ENCODE measurements at regions not wholly inside any gene's neighbourhood (a gene's known extent, or its start where the extent isn't known, plus 50 kb on each side); places are given as distances from the start of the nearest gene placed in this dataset.

GRCh38 chr4:26263165-26263564, 57.6 kb upstream of the RBPJ start (continued):
- TF ChIP-seq, protein P1, sequence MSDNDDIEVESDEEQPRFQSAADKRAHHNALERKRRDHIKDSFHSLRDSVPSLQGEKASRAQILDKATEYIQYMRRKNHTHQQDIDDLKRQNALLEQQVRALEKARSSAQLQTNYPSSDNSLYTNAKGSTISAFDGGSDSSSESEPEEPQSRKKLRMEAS (IDR thresholded peaks at IDR 0.05; ENCODE audit: low read depth, low read length), result no peak
- TF ChIP-seq CHD1 (IDR thresholded peaks at IDR 0.05; ENCODE audit: low read depth, low read length), result no peak

GRCh38 chr4:26264109-26264508, 56.7 kb upstream of the RBPJ start:
- BruUV-seq (replicated peaks), result no TSS peak
- Histone ChIP-seq H4K20me1 (ENCODE audit: control insufficient read depth, insufficient read depth) (no peaks in the 10 kb centered on the region), H3K4me2 (ENCODE audit: control insufficient read depth, insufficient read depth) (no peak overlapping the region), H3K36me3 (ENCODE audit: control insufficient read depth in 2 of 2, insufficient read depth in 2 of 2, low read length in 1 of 2) (no peaks in the 10 kb centered on the region), H3K79me2 (ENCODE audit: control insufficient read depth, insufficient read depth, low read length) (no peaks in the 10 kb centered on the region), H3K9ac (ENCODE audit: control insufficient read depth, insufficient read depth, low read length) (no peak overlapping the region), H3K27ac (ENCODE audit: control insufficient read depth, insufficient read depth) (no peak overlapping the region), H3K9me3 (replicated peaks; ENCODE audit: control insufficient read depth, insufficient read depth, low read length) (no peaks in the 10 kb centered on the region; the same call in 2 of the 3 replicates), H3K4me3 (no peak overlapping the region), H3K27me3 (replicated peaks in 1 of 2; ENCODE audit: control insufficient read depth in 2 of 2, insufficient read depth in 2 of 2, low read length in 1 of 2) (no peaks in the 10 kb centered on the region), H2AFZ (ENCODE audit: control insufficient read depth, low read depth, low read length) (no peak overlapping the region), H3K4me1 (ENCODE audit: control insufficient read depth, insufficient read depth, low read length) (no peaks in the 10 kb centered on the region)
- ChIA-PET POLR2A (no interaction called here), SMC1A (ENCODE audit: uncharacterized antibody, unreplicated experiment) (interaction anchor here (1.5 kb wide), 1 partner anchor 38 kb away, joined by 3 read pairs; no protein-coding TSS in a partner anchor), RAD21 (ENCODE audit: unreplicated experiment) (no interaction called here), CTCF (no interaction called here)
- no peak for ATAC-seq
- in situ Hi-C loops (cut with MboI), result no loop called here
- intact Hi-C loops (cut with micrococcal nuclease; ENCODE audit: unreplicated experiment), result no loop called here
- DNase-seq (ENCODE audit: low read depth, low spot score), result no peak
- TF ChIP-seq MTA2 (IDR thresholded peaks at IDR 0.05; ENCODE audit: low read depth), result no peak
- TF ChIP-seq DPF2 (IDR thresholded peaks at IDR 0.05), result no peak
- TF ChIP-seq SIN3A (IDR thresholded peaks at IDR 0.05; ENCODE audit: low read depth, low read length), result no peak
- no peak for TF ChIP-seq RCOR1 (conservative IDR thresholded peaks at IDR 0.05; ENCODE audit: low read depth, low read length)
- WGBS (ENCODE audit: insufficient coverage, insufficient replicate concordance, low lambda C conversion rate, missing lambda C conversion rate), result 67% methylated on average over 5 of the region's 5 CpGs
- FAIRE-seq, result no peak

GRCh38 chr4:26267087-26267486, 53.7 kb upstream of the RBPJ start:
- H3K27ac ChIP-seq (ENCODE audit: control insufficient read depth, insufficient read depth), result no peak overlapping the region
- no peaks in the 10 kb centered on the region for H3K36me3 ChIP-seq (ENCODE audit: control insufficient read depth in 2 of 2, insufficient read depth in 2 of 2, low read length in 1 of 2)
- BruUV-seq (replicated peaks), result no TSS peak
- RAD21 ChIA-PET (ENCODE audit: unreplicated experiment), result no interaction called here
- no peak for FAIRE-seq
- no peak for DNase-seq (ENCODE audit: low read depth, low spot score)
- no peaks in the 10 kb centered on the region; a peak in 1 of 4 replicates for H3K27me3 ChIP-seq (replicated peaks in 1 of 2; ENCODE audit: control insufficient read depth in 2 of 2, insufficient read depth in 2 of 2, low read length in 1 of 2)
- SMC1A ChIA-PET (ENCODE audit: uncharacterized antibody, unreplicated experiment), result no interaction called here
- H3K4me3 ChIP-seq, result no peak overlapping the region
- in situ Hi-C loops (cut with MboI) (no loop called here), intact Hi-C loops (cut with micrococcal nuclease; ENCODE audit: unreplicated experiment) (no loop called here)
- H3K4me2 ChIP-seq (ENCODE audit: control insufficient read depth, insufficient read depth), result no peak overlapping the region
- CTCF ChIA-PET, result no interaction called here
- POLR2A ChIA-PET, result no interaction called here
- no peaks in the 10 kb centered on the region for H4K20me1 ChIP-seq (ENCODE audit: control insufficient read depth, insufficient read depth)
- H3K9ac ChIP-seq (ENCODE audit: control insufficient read depth, insufficient read depth, low read length), result no peak overlapping the region
- H3K9me3 ChIP-seq (replicated peaks; ENCODE audit: control insufficient read depth, insufficient read depth, low read length), result no peaks in the 10 kb centered on the region
- TF ChIP-seq MYC (IDR thresholded peaks at IDR 0.05; ENCODE audit: insufficient read depth, insufficient read length, insufficient replicate concordance, low read length, severe bottlenecking) (no peak), TCF12 (IDR thresholded peaks at IDR 0.05; ENCODE audit: low read depth, low read length) (no peak), RCOR1 (conservative IDR thresholded peaks at IDR 0.05; ENCODE audit: low read depth, low read length) (no peak), SUZ12 (IDR thresholded peaks at IDR 0.05; ENCODE audit: unreplicated experiment) (no peak), CHD2 (IDR thresholded peaks at IDR 0.05; ENCODE audit: borderline replicate concordance, low read depth, low read length) (no peak)
- TF ChIP-seq, protein P2, sequence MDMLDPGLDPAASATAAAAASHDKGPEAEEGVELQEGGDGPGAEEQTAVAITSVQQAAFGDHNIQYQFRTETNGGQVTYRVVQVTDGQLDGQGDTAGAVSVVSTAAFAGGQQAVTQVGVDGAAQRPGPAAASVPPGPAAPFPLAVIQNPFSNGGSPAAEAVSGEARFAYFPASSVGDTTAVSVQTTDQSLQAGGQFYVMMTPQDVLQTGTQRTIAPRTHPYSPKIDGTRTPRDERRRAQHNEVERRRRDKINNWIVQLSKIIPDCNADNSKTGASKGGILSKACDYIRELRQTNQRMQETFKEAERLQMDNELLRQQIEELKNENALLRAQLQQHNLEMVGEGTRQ (IDR thresholded peaks at IDR 0.05; ENCODE audit: borderline replicate concordance, low read depth, low read length), result no peak
- no peaks in the 10 kb centered on the region for H3K79me2 ChIP-seq (ENCODE audit: control insufficient read depth, insufficient read depth, low read length)
- WGBS (ENCODE audit: insufficient coverage, insufficient replicate concordance, low lambda C conversion rate, missing lambda C conversion rate), result 5% methylated on average over 1 of the region's 1 CpG
- no peak overlapping the region for H2AFZ ChIP-seq (ENCODE audit: control insufficient read depth, low read depth, low read length)
- no peaks in the 10 kb centered on the region for H3K4me1 ChIP-seq (ENCODE audit: control insufficient read depth, insufficient read depth, low read length)
- ATAC-seq, result no peak
